ENCODE measurements at regions not wholly inside any gene's neighbourhood (a gene's known extent, or its start where the extent isn't known, plus 50 kb on each side); places are given as distances from the start of the nearest gene placed in this dataset.

DNA sequence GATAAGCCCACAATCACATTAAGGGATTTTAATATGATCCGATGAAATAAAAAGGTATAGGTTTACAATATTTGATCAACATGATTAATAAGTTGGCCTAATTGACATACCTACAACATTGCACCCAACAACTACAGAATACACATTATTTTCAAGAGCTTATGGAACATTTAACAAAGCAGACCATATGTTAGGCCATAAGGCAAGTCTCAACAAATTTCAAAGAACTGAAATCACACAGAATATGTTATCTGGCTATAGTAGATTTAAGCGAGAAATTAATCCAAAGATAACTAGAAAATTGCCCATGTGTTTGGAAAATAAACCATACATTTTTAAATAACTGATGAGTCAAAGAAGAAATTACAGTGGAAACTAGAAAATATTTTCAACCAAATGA, 126.0 kb upstream of the KCNG1 start:
- no peak overlapping the region for H4K91ac ChIP-seq (ENCODE audit: insufficient read depth, low read depth, low read length)
- no peaks in the 10 kb centered on the region for H3K79me1 ChIP-seq (ENCODE audit: low read depth in 1 of 2, low read length in 2 of 2)
- H3K4me2 ChIP-seq (ENCODE audit: low read depth, low read length): no peak overlapping the region
- H3K9me3 ChIP-seq (ENCODE audit: control insufficient read depth, insufficient read depth, low read length): peaks cover 4% of the 10 kb centered on the region; the same call in 1 of the 2 replicates
- H2AFZ ChIP-seq (replicated peaks; ENCODE audit: low read length, poor library complexity): no peak overlapping the region
- in situ Hi-C loops (cut with MboI; ENCODE audit: low sequenced_read_pairs) (no loop called here), intact Hi-C loops (cut with micrococcal nuclease) (no loop called here), dilution Hi-C loops (cut with HindIII; ENCODE audit: low sequenced_read_pairs, unreplicated experiment) (no loop called here)
- H2BK120ac ChIP-seq (ENCODE audit: low read depth, low read length): no peak overlapping the region
- H2BK5ac ChIP-seq (ENCODE audit: low read depth, low read length, poor library complexity, severe bottlenecking): no peak overlapping the region
- no peaks in the 10 kb centered on the region for H3K4me1 ChIP-seq (ENCODE audit: control insufficient read depth, insufficient read depth, low read length)
- H3K36me3 ChIP-seq (ENCODE audit: control insufficient read depth, insufficient read depth, low read length): no peaks in the 10 kb centered on the region
- no peak overlapping the region for H3K14ac ChIP-seq (replicated peaks; ENCODE audit: low read depth, low read length)
- H3K9ac ChIP-seq (ENCODE audit: low read depth, low read length): no peak overlapping the region
- no peak overlapping the region for H3K27ac ChIP-seq (ENCODE audit: insufficient read depth, low read length)
- DNase-seq (no peak), ATAC-seq (ENCODE audit: low read depth) (no peak)
- no CpG with 5 or more reads among the region's 2 CpGs for WGBS, 2 experiments (ENCODE audit: extremely low coverage in 2 of 2, insufficient read length in 1 of 2)
- H2AK9ac ChIP-seq (replicated peaks; ENCODE audit: low read depth, low read length, poor library complexity): no peak overlapping the region
- no peak overlapping the region for H2AK5ac ChIP-seq (ENCODE audit: low read depth, low read length)
- H3K18ac ChIP-seq (ENCODE audit: low read depth, low read length): no peak overlapping the region
- no peak overlapping the region for H3K4ac ChIP-seq (ENCODE audit: low read depth, low read length)
- ChIA-PET POLR2A (ENCODE audit: unreplicated experiment) (interaction anchor here (0.6 kb wide), 1 partner anchor 9 kb away, joined by 6 read pairs; no protein-coding TSS in a partner anchor), CTCF (no interaction called here)
- H2BK20ac ChIP-seq (ENCODE audit: low read depth, low read length): no peak overlapping the region
- no peak overlapping the region for H2BK15ac ChIP-seq (ENCODE audit: low read depth, low read length)
- no peaks in the 10 kb centered on the region for H4K20me1 ChIP-seq (ENCODE audit: insufficient read depth, low read length)
- no peak overlapping the region for H4K5ac ChIP-seq (ENCODE audit: low read depth, low read length)
- H3K23ac ChIP-seq (ENCODE audit: low read depth, low read length): no peak overlapping the region
- no TSS peak for BruUV-seq (replicated peaks)
- peaks cover 30% of the 10 kb centered on the region for H3K27me3 ChIP-seq (ENCODE audit: control insufficient read depth, insufficient read depth, low read length)
- no peaks in the 10 kb centered on the region for H3K9me1 ChIP-seq (ENCODE audit: insufficient read depth, low read length)
- no peak overlapping the region for H3K4me3 ChIP-seq (ENCODE audit: insufficient read depth, low read depth, low read length)
- H4K8ac ChIP-seq (ENCODE audit: low read depth in 2 of 2, low read length in 2 of 2): no peak overlapping the region
- TF ChIP-seq, protein P1, sequence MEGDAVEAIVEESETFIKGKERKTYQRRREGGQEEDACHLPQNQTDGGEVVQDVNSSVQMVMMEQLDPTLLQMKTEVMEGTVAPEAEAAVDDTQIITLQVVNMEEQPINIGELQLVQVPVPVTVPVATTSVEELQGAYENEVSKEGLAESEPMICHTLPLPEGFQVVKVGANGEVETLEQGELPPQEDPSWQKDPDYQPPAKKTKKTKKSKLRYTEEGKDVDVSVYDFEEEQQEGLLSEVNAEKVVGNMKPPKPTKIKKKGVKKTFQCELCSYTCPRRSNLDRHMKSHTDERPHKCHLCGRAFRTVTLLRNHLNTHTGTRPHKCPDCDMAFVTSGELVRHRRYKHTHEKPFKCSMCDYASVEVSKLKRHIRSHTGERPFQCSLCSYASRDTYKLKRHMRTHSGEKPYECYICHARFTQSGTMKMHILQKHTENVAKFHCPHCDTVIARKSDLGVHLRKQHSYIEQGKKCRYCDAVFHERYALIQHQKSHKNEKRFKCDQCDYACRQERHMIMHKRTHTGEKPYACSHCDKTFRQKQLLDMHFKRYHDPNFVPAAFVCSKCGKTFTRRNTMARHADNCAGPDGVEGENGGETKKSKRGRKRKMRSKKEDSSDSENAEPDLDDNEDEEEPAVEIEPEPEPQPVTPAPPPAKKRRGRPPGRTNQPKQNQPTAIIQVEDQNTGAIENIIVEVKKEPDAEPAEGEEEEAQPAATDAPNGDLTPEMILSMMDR (conservative IDR thresholded peaks at IDR 0.05; ENCODE audit: low read depth, low read length): no peak
- no peak overlapping the region for H3K56ac ChIP-seq (ENCODE audit: extremely low read depth, insufficient read depth, low read length)

All from IMR-90 (cell line).